ENCODE measurements at regions not wholly inside any gene's neighbourhood (a gene's known extent, or its start where the extent isn't known, plus 50 kb on each side); places are given as distances from the start of the nearest gene placed in this dataset.

DNA sequence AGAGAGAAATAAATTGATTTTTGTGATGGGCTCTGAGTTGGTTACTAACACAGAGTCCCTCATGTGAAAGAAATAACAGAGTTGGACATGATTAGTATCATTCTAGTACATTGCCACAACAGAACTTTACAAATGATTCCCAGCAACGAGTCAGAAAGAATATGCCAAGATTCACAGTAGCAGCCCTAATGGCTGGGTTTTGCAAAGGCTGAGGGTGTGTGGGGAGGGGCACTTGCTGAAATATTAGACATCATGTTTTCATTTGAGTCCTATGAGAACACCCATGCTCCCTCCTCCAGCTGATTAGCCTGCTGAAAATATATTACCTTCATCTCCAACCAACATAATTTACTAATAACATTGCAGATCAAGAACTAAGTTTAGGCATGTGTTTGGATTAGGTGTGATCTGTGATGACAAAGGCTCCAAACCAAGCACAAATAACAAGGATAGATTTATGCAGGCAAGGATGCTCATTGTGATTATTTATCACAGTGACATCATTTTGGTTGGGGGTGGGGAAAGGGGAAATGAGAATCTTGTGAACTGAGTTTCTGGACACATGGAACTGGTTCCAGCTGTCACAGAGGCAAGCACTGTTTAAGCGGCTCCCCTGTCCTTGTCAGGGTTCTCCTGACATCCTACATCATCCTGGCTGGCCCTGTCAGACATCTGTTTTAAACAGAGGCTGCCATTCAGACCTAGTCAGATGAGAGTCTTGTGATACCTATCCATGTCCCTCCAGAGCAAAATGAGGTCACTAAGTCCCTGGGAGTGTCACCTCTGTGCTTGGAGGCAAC lies 205.8 kb upstream of the NCKAP5 start:
- no peak for DNase-seq

- DNase-seq: no peak
These were observed 206.4 kb upstream of the NCKAP5 start for GRCh38 chr2:133774654-133775015.

DNA sequence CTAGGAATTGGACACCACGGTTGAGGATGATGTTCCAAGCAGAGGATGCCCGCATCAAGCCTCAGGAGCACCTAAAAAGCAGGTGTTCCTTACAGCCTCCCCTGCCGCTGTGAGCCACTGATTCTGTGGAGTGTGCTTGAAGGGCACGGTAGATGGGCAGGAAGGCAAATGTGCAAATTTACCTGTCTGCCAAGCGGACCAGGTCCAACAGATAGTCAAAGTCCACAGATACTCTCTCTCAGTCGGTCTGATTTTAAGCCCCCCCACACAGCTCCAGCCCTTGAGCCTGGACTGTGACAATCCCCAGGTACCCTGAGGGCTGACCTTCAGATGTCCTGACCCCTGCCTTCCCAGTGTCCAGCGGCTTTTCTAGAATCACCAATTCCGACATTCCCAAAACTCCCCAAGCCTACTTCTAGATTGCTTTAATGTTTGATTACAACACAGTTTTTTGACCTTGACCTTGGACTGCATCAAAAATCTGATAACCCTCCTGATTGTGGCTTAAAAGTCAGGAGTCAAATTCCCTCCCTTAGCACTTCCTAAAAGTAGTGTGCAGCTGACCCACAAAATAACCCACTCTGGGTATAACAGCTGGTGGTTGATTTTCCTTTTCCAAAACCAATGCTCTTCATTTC lies 208.8 kb upstream of the NCKAP5 start:
- no peak for DNase-seq

- no peak for DNase-seq
These were observed 209.3 kb upstream of the NCKAP5 start for GRCh38 chr2:133777574-133777960.

- peak; percentile 45 for DNase-seq
These were observed 212.1 kb upstream of the NCKAP5 start for GRCh38 chr2:133780099-133780996.

GRCh38 chr2:133780997-133781513 lies 212.8 kb upstream of the NCKAP5 start:
- DNase-seq: no peak

GRCh38 chr2:133787207-133787606 lies 218.9 kb upstream of the NCKAP5 start:
- DNase-seq: no peak

DNA sequence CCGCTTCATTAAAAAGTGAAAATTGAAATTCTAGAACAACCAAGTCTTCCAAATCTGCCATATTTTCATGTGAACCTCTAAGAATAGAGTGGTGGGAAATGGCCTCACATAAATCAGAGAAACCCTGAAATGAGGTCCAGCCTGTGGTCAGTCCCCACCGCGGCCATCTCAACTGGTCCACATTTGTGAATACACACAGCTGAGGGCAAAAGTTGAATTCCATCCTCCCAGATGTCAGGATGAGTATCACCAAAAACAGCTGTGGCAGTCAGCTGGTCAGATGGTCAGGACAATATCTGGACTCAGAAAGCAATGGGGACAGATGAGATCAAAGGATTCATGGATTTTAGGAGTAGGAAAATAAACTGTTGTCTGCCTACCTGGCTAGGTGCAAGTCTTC lies 219.4 kb upstream of the NCKAP5 start:
- no peak for DNase-seq

DNA sequence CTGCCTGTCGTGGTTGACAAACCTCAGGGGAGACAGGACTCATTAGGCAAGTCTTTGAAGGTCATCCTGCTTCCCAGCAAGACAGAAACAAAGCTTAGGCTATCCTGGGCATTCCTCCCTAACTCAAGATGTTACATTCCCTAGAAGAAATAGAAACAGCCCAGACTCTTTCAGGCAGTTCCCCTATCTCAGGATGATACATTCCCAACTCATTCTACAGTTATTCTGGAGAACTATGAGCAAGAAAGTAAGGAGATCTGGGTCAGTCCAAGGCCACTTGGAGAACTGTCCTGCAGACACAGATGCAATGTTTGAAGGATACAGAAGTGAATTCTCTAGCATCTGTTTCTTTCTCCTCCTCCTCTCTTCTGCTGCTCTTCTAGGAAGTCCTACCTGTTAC lies 220.1 kb upstream of the NCKAP5 start:
- DNase-seq: no peak

DNA sequence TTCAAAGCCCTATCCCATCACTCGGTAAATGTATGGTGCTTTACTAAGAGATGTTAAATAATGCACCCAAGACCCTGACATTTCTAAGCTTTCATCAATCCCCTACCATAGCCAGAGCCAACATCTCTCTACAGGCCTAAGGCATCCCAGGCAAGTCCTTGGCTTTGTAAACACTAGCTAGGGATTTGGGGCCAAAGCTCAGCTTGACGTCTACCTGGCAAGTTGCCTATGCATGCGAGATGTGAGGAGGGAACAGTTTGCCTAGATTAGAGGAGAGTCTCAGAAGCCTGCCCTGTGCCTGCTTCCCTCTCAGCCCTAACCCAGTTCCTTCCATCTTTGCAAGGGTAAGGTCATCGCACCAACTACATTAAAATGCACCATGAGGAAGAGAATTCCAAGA lies 221.5 kb upstream of the NCKAP5 start:
- DNase-seq: no peak

DNA sequence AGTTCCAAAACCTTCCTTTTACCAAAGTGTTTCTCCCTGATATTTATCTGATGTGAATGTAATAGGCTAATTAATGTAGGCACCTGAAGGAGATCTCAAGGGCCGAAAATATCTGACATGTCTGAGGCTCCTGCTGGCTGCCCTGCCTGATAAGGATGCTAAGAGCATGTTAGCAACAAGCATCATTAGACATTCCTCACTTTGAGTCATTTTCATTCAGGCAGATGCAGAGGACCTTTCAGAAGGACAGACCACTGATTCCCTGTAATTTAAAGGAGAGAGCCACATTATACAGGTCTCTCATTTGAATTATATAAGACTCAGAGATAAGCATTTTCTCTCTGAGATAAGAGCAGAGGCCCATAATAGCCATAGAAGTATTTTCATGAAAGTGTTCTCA lies 222.4 kb upstream of the NCKAP5 start:
- DNase-seq: no peak

GRCh38 chr2:133791191-133791590 lies 222.9 kb upstream of the NCKAP5 start:
- no peak for DNase-seq

GRCh38 chr2:133792223-133792622 lies 224.0 kb upstream of the NCKAP5 start:
- DNase-seq: no peak

DNA sequence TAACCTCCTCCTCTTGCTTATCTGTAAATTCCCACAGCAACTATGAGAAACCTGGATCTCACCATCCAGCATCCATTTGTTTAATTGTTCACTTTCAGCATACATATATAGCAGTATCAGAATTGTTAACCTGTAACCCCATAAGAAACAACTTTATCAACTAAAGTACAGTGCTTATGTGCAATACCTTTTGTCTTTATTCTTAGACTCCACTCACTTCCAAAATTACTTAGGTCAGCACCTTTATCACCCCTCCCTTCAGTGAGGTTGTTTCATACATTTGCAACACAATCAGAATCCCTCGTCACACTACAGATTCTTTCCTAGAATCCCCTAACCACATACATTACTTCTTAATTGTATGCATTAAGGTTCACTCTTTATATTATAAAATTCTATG lies 225.9 kb upstream of the NCKAP5 start:
- no peak for DNase-seq

DNA sequence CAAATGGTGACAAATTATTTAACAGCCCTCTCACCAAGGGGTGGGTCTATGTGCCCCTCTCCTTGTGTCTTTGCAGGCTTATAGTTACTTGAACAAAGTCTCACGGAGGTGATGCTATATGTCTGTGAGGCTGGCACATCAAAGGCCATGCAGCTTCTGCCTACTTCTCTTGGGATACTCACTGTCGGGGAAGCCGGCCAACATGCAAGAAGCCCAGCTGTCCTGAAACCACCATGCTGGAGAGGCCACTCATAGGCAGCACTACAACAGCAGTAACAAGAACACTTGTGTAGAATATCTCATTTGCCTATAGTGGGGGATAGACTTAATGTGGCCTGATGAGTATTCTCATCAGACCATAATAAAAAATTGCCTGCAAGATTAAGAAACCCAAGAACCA lies 233.7 kb upstream of the NCKAP5 start:
- DNase-seq: no peak

- no peak for DNase-seq
These were observed 234.3 kb upstream of the NCKAP5 start for GRCh38 chr2:133802409-133803039.

- no peak for DNase-seq
These were observed 238.3 kb upstream of the NCKAP5 start for GRCh38 chr2:133806564-133806963.

DNA sequence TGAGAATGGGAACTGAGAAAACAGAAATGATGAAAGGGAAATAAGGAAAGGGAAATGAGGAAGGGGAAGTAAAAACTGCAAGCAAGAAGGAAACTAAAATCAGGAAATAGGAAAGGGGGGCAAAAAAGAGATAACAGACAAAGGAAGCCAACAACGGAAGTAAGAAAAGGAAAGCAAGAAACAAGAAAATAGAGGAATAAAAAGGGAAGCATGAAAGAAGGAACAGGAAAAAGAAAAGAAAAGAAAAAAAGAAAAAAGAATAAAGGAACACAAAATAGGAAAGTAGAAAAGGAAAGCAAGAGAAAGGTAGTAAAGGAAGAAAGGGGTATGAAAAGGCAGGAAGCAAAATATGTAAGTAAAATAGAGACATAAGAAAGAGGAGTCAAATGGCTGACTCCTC lies 241.2 kb upstream of the NCKAP5 start:
- no peak for DNase-seq

- DNase-seq: no peak
These were observed 242.3 kb upstream of the NCKAP5 start for GRCh38 chr2:133810559-133810958.

GRCh38 chr2:133811409-133812125 lies 243.3 kb upstream of the NCKAP5 start:
- DNase-seq: no peak

DNA sequence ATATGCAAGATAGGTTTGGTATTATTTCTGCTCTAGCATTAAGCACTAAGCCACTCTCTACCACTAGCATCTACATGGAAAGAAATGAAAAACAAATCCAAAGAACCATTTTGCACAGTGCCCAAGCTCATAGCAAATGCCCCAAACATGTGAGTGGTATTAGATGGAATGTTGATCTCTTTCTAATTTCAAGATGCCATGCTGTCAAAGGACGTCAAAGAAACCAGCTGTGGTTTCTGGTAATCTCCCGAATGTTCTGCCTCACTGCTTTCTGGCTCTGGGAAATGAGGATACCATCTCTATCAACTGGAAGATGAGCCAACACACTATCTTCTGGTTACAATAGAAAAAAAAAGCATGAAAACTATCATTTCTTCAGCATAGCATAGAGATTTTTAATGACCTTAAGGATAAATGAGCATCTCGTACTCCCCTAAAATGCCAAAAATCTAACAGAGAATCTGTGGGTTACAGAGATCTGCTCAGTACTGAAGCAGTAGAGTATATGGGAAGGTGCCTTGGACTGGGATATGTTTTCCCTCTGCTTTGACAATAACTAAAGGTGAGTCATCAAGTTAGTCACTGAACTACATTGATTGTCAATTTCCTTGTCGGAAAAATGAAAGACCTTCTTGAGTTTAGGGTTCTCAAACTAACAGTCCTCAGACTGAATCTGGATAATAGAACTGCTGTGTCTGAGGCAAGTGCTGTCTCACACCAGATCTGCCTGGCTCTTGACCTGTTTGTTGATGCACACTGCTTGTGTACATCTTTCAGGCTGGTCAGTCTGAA lies 244.8 kb upstream of the NCKAP5 start:
- no peak for DNase-seq

DNA sequence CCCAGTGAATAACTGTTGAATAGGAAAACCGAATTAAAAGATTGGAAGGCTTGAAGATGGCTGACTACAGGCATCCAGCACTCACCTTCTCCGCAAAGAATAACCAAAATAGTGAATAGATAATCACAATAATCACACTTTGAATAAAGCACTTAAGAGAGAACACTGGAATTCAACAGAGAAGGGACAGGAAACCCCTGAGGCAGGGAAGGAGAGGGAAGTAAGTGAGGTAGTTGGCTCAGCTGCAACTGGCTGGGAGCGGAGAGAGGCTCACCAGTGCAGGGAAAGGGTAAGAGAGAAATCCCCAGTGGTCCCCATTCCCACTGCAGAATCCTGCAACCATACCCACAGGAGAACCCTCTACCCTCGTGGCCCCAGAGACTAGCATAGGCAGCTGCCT lies 246.6 kb upstream of the NCKAP5 start:
- DNase-seq: no peak

Data from activated CD4-positive, alpha-beta T cell treated with anti-CD3 and anti-CD28 coated beads, Interleukin-10, Interleukin-2, amounts not matched to agents 100 ng/mL and 50 ng/mL, durations not matched to agents 16 hours and 8 hours (primary cell).